ENCODE measurements at regions not wholly inside any gene's neighbourhood (a gene's known extent, or its start where the extent isn't known, plus 50 kb on each side); places are given as distances from the start of the nearest gene placed in this dataset.

DNA sequence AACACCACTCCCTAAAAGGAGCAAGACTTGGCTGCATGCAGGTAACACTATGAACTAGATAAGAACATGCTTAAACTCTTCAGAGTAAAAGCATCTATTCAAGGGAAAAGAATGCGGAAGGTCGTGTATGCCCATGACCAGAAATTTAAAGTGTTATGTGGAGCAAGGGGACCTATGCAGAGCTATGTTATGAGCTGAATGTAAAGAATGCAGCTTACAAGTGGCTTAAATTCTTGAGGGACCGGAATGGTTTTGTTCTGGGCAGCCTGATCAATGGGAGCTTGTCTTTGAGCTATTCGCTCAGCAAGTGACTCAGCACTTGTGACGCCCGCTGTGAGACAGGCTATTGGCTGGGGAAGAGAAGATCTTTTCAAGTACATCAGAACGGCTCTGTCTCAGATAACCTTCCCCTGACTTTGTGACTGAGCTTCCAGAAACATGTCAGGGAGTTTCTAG is 367.5 kb upstream of the THBS1 start (continued):
- TF ChIP-seq AKNA (CRISPR knock-in tag; IDR thresholded peaks at IDR 0.05; ENCODE audit: borderline replicate concordance): no peak
- peak; percentile 59 for TF ChIP-seq ELF1 (CRISPR knock-in tag; IDR thresholded peaks at IDR 0.05)
- TF ChIP-seq TP53 (CRISPR knock-in tag; conservative IDR thresholded peaks at IDR 0.05): no peak
- no peak for TF ChIP-seq ZNF20 (CRISPR knock-in tag; IDR thresholded peaks at IDR 0.05)
- TF ChIP-seq BCL6 (CRISPR knock-in tag; IDR thresholded peaks at IDR 0.05): peak; percentile 54; the same call in 1 of the 2 replicates
- TF ChIP-seq JUND (CRISPR knock-in tag; IDR thresholded peaks at IDR 0.05): no peak
- no peak for TF ChIP-seq SOX6 (IDR thresholded peaks at IDR 0.05)
- peak; percentile 77 for TF ChIP-seq SOX6 (CRISPR knock-in tag; IDR thresholded peaks at IDR 0.05)
- 0 out of 2 replicates have a peak, but pooled peaks have one; percentile 40 for TF ChIP-seq CEBPG (CRISPR knock-in tag; IDR thresholded peaks at IDR 0.05)
- TF ChIP-seq, protein P1, sequence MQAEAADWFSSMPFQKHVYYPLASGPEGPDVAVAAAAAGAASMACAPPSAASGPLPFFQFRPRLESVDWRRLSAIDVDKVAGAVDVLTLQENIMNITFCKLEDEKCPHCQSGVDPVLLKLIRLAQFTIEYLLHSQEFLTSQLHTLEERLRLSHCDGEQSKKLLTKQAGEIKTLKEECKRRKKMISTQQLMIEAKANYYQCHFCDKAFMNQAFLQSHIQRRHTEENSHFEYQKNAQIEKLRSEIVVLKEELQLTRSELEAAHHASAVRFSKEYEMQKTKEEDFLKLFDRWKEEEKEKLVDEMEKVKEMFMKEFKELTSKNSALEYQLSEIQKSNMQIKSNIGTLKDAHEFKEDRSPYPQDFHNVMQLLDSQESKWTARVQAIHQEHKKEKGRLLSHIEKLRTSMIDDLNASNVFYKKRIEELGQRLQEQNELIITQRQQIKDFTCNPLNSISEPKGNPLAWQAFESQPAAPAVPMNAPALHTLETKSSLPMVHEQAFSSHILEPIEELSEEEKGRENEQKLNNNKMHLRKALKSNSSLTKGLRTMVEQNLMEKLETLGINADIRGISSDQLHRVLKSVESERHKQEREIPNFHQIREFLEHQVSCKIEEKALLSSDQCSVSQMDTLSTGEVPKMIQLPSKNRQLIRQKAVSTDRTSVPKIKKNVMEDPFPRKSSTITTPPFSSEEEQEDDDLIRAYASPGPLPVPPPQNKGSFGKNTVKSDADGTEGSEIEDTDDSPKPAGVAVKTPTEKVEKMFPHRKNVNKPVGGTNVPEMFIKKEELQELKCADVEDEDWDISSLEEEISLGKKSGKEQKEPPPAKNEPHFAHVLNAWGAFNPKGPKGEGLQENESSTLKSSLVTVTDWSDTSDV (CRISPR knock-in tag; IDR thresholded peaks at IDR 0.05): no peak
- TF ChIP-seq SPEN (CRISPR knock-in tag; IDR thresholded peaks at IDR 0.05; ENCODE audit: low read depth): no peak
- no peak for TF ChIP-seq ZNF282 (IDR thresholded peaks at IDR 0.05; ENCODE audit: partially characterized antibody)
- no peak for TF ChIP-seq ZBTB2 (CRISPR knock-in tag; IDR thresholded peaks at IDR 0.05; ENCODE audit: low read depth)
- TF ChIP-seq, protein P2, sequence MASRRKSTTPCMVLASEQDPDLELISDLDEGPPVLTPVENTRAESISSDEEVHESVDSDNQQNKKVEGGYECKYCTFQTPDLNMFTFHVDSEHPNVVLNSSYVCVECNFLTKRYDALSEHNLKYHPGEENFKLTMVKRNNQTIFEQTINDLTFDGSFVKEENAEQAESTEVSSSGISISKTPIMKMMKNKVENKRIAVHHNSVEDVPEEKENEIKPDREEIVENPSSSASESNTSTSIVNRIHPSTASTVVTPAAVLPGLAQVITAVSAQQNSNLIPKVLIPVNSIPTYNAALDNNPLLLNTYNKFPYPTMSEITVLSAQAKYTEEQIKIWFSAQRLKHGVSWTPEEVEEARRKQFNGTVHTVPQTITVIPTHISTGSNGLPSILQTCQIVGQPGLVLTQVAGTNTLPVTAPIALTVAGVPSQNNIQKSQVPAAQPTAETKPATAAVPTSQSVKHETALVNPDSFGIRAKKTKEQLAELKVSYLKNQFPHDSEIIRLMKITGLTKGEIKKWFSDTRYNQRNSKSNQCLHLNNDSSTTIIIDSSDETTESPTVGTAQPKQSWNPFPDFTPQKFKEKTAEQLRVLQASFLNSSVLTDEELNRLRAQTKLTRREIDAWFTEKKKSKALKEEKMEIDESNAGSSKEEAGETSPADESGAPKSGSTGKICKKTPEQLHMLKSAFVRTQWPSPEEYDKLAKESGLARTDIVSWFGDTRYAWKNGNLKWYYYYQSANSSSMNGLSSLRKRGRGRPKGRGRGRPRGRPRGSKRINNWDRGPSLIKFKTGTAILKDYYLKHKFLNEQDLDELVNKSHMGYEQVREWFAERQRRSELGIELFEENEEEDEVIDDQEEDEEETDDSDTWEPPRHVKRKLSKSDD (CRISPR knock-in tag; IDR thresholded peaks at IDR 0.05; ENCODE audit: low read depth): no peak
- no peak for TF ChIP-seq ZNF207 (IDR thresholded peaks at IDR 0.05; ENCODE audit: borderline replicate concordance)
- no peak for TF ChIP-seq ZBTB39 (CRISPR knock-in tag; IDR thresholded peaks at IDR 0.05)
- no peak for TF ChIP-seq GLI4 (CRISPR knock-in tag; IDR thresholded peaks at IDR 0.05; ENCODE audit: borderline replicate concordance)
